ENCODE measurements at regions not wholly inside any gene's neighbourhood (a gene's known extent, or its start where the extent isn't known, plus 50 kb on each side); places are given as distances from the start of the nearest gene placed in this dataset.

DNA sequence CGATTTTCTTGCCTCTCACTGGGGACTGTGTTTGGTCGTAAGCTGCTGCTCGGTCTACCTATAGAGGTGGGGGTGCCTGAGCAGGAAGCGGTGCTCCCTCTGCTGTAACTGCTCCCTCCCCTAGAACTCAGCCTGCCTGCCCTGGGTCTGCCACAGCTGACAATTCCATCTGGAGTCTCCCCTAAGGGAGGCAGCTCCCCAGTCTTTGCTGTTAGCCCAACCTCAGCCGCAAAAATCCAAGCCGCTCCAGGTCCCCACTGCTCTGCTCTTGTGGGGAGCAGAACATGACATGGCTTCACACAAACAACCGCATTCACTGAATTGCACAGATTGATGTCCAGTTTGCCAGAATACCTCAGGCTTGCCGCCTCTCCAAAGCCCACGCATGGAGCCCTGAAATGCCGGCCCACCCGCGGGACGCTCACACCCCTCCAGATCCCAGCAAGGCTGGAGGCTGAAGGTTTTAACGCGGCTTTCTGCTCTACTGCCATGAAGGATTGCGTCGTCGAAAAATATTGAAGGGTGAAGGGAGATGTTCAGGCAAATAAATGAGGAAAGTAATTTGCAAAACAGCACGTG lies 221.5 kb upstream of the FOXF1 start:
- no peak for DNase-seq

- no peak for DNase-seq
These were observed 221.0 kb upstream of the FOXF1 start for GRCh38 chr16:86289304-86289703.

DNA sequence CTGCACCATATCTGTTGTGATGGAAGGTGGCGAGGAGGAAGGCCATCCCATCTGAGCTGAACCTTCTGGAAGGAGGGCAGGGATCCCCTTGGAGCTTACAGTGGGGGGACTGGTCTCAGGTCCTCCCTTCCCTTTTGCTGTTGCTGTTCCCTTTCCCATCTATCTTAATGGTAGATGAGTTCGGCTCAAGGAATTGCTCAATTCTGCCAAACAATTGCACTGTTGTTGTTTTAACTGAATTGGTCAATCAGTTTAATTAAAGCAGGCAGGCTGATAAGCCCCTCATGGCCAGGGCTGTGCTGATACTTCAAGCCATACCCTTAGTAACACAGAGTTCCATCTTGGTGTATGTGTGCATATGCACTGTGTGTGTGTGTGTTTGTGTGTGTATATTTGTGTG lies 220.4 kb upstream of the FOXF1 start:
- no peak for DNase-seq

DNA sequence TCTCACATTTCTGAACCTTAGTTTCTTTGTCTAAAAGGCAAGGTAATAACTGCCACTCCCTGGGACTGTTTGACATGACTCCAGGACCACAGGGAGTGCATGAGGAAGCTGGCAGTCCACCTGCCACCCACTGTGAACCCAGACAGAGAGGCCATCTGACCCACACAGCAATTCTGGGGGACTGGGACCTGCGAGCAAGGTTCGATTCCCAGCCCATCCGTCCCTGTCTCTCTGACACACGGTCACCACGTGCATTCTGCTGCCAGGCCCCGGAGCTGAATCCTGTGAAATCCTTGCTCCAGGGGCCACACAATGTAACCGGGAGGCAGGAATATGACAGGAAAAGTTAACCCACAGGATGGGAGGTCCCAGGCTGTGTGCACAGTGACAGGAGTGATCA lies 218.8 kb upstream of the FOXF1 start:
- no peak for DNase-seq

GRCh38 chr16:86292171-86292775 lies 218.1 kb upstream of the FOXF1 start:
- no peak for DNase-seq

- DNase-seq, result no peak
These were observed 217.4 kb upstream of the FOXF1 start for GRCh38 chr16:86292942-86293341.

DNA sequence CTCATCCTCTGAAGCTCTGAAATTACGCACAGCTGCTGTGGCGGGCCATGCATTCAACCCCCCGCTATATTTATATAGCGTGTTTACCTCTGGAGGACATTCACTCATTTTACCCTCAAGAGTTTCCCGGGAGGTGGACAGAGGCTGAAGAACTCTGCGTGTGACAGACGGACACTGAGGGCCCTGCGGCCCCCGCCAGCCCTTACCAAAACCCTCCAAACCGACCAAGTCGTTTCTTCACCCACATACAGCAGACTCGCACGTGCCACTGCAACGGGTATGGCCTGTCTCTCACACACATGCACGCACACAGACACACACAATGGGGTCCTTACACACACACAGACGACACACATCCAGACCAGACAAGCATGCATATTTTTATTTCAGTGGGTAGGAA lies 216.4 kb upstream of the FOXF1 start:
- no peak for DNase-seq

- DNase-seq, result no peak
These were observed 215.7 kb upstream of the FOXF1 start for GRCh38 chr16:86294535-86295196.

DNA sequence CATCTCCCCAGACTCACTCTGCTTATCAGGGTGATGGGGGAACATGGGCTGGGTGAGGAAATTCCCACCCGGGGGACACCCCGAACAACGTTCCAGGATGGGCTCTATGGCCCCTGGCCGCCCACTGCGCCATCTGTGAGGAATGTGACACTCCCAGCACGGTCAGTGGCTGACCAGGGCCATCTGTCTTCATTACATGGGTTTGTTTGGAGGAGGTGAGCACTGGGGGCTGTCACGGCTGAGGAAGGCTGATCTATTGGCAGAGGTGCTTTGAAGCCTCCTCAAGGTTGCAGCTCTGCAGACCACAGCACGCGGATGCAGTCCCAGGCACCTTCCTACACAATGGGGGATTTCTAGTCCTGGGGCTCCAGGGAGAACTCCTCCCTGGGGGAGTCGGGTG lies 214.1 kb upstream of the FOXF1 start:
- no peak for DNase-seq

GRCh38 chr16:86297391-86297790 lies 212.9 kb upstream of the FOXF1 start:
- no peak for DNase-seq

GRCh38 chr16:86297866-86298757 lies 212.2 kb upstream of the FOXF1 start:
- no peak for DNase-seq

- DNase-seq, result no peak
These were observed 211.6 kb upstream of the FOXF1 start for GRCh38 chr16:86298758-86299134.

- DNase-seq, result no peak
These were observed 210.3 kb upstream of the FOXF1 start for GRCh38 chr16:86299882-86300610.

DNA sequence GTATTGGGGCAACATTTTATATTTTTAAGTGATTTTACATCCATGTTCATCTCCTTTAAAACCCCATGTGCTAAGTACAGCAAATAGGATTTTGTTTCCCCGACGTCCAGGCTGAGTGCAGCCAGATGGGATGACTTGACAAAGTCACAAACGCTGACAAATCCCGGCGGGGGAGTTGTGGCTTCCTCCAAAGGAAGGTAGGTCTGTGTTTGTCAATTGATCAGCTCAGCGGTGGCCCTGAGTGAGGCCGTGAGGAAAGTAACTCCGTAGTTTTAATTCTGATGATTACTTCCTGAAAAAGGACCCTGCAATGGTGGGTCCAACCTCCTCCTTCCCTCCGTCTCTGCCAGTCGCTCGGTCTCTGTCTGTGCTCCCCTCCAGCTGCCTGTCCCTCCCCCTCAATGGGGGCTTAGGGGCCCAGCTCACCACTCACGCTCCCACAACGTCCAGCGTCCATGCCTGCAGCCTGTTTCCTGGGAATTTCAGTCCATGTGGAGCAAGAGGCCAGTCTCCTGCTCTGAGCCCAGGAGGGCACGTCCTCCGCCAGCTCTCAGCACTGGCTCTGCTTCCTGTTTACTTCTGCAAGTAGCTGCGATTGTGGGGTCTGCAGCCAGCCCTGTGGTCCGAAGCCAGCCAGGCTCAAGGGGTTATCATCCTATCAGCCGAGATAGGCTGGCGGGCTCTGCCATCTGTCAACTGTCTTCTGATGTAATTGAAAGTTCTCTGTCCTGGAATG lies 209.4 kb upstream of the FOXF1 start:
- no peak for DNase-seq

- DNase-seq, result no peak
These were observed 207.8 kb upstream of the FOXF1 start for GRCh38 chr16:86302421-86303109.

DNA sequence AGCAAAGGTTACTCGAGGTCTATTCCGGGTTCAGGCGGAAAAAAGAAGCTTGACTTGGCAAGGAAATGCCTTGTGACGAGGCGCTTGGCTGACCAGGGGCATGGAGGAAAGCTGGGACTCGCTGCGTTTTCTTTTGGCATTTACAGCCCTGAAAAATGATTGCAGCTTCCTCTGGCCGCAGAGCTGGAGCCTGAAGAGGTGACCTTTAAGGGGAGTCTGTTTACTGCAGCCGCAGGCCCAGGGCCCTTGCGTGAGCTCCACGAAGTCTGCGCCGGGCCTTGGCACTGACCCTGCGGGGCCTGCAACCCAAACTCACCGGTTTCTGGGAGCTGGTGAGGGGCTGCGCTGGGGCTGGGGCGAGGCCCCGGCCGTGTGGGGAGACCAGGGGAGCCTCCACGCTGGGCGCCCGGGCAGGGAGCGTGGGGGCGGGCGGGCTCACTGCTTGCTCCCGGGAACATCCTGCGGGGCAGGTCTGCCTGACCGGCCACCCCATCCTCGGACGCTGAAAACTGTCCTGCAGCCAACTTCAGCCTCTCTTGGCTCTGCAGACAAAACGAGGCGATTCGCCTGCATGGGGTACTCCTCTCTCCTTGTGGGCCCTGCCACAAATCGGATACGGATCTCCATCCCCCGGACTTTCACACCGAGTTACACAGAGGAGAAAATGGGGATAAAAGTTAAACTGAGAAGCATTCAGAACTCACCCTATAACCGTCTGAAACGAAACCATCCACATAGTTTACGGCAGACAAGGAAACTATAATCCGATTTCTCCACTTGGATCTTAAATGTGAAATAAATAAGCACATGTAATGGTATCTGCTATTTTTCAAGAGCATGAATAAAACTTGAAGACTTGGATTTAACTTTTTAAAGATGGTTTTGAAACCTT lies 206.3 kb upstream of the FOXF1 start:
- no peak for DNase-seq

DNA sequence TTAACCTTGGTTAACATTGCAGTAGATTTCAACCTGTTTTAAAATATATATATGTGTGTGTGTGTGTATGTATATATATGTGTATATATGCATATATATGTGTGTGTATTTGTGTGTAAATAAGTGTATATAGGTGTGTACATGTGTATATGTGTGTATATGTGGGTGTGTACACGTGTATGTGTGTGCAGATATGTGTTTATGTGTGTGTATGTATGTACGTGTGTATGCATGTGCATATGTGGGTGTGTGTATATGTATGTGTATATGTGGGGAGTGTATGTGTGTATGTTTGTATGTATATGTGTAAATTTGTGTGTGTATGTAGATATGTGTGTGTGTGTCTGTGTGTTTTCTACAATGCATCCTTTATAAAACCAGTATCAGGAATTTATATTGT lies 205.5 kb upstream of the FOXF1 start:
- DNase-seq, result no peak

- DNase-seq, result no peak
These were observed 204.9 kb upstream of the FOXF1 start for GRCh38 chr16:86305440-86305839.

- no peak for DNase-seq
These were observed 204.2 kb upstream of the FOXF1 start for GRCh38 chr16:86306011-86306644.

All from stimulated activated naive CD4-positive, alpha-beta T cell treated with Interleukin-2 at 50 U/mL for 16 hours (primary cell).